Caco-2 (cell line): ENCODE measurements at regions not wholly inside any gene's neighbourhood (a gene's known extent, or its start where the extent isn't known, plus 50 kb on each side); places are given as distances from the start of the nearest gene placed in this dataset.
A peak's percentile ranks its signal among the peaks of the same experiment; 100 is the strongest.

Source experiments
- BruUV-seq: library from RNA; stranded (reverse); fragments of 400-500 nt; replicated peaks from 2 replicates; lab custom pipeline; 2021; lab: Mats Ljungman, UMichigan
- CTCF ChIA-PET: fragments of 300-600 bp; sonication (Branson Sonifier 250); formaldehyde crosslinking; loops from one replicate; lab custom pipeline; 2022; ENCODE audit warnings: antibody characterized with exemption; lab: Charles Lee
- POLR2A ChIA-PET: fragments of 300-600 bp; sonication (Branson Sonifier 250); formaldehyde crosslinking; loops from one replicate; lab custom pipeline; 2022; ENCODE audit warnings: antibody characterized with exemption; lab: Charles Lee
- DNase-seq, 2 experiments: peaks; one replicate each; pipeline versions ENCODE4 v3.0.0 to v3.0.0-alpha.2; 2020 to 2022
- H3K27me3 ChIP-seq: replicated peaks from 2 replicates; pipeline ENCODE4 v1.6.0; 2011; ENCODE audit warnings: low read length; ENCODE audit not compliant: control insufficient read depth, insufficient read depth
- H3K36me3 ChIP-seq: 2 replicates; pipeline ENCODE4 v1.5.1; 2011; ENCODE audit warnings: low read length; ENCODE audit not compliant: control insufficient read depth, insufficient read depth
- H3K4me1 ChIP-seq: fragments of 250-450 bp; sonication (Bioruptor Pico); 2 replicates; pipeline ENCODE4 v1.5.1; 2020; ENCODE audit warnings: mild to moderate bottlenecking
- H3K4me3 ChIP-seq: 2 replicates; pipeline ENCODE4 v1.5.1; 2011; ENCODE audit warnings: low read depth, mild to moderate bottlenecking, control low read depth, low read length
- H3K9me3 ChIP-seq: fragments of 250-450 bp; sonication (Bioruptor Pico); 2 replicates; pipeline ENCODE4 v1.5.1; 2020; ENCODE audit warnings: mild to moderate bottlenecking, moderate library complexity
- H3K27ac Mint-ChIP-seq: one replicate; pipeline ENCODE4 v1.8.0; 2022; ENCODE audit warnings: mixed read lengths; ENCODE audit not compliant: unreplicated experiment
- H3K27me3 Mint-ChIP-seq: one replicate; pipeline ENCODE4 v1.8.0; 2022; ENCODE audit warnings: mixed read lengths; ENCODE audit not compliant: insufficient read depth, unreplicated experiment
- H3K36me3 Mint-ChIP-seq: one replicate; pipeline ENCODE4 v1.8.0; 2022; ENCODE audit warnings: mild to moderate bottlenecking, mixed read lengths; ENCODE audit not compliant: insufficient read depth, unreplicated experiment
- H3K4me1 Mint-ChIP-seq: one replicate; pipeline ENCODE4 v1.8.0; 2022; ENCODE audit warnings: low read depth, mixed read lengths; ENCODE audit not compliant: unreplicated experiment
- H3K4me3 Mint-ChIP-seq: one replicate; pipeline ENCODE4 v1.8.0; 2022; ENCODE audit warnings: mild to moderate bottlenecking, moderate library complexity, mixed read lengths; ENCODE audit not compliant: unreplicated experiment
- H3K9me3 Mint-ChIP-seq: one replicate; pipeline ENCODE4 v1.8.0; 2022; ENCODE audit warnings: mixed read lengths; ENCODE audit not compliant: unreplicated experiment
- intact Hi-C: fragments of 100-400 bp; cut with micrococcal nuclease; formaldehyde crosslinking; loops from one replicate; pipeline ENCODE4 v1.10.0; 2022; ENCODE audit not compliant: unreplicated experiment
- TF ChIP-seq, protein P1 (sequence below), 2 experiments: fragments of 200-600 bp in 1 of 2; IDR thresholded peaks; 1 replicate in 1 of 2; 2 replicates in 1 of 2; pipeline versions ENCODE4 v1.5.1 to v1.8.0; 2011 to 2022; ENCODE audit warnings: antibody characterized with exemption in 1 of 2, control low read depth in 1 of 2, inconsistent platforms in 1 of 2, low read depth in 1 of 2, low read length in 1 of 2, mild to moderate bottlenecking in 1 of 2, moderate library complexity in 1 of 2; ENCODE audit not compliant: insufficient read depth in 1 of 2, severe bottlenecking in 1 of 2, unreplicated experiment in 1 of 2

DNA sequence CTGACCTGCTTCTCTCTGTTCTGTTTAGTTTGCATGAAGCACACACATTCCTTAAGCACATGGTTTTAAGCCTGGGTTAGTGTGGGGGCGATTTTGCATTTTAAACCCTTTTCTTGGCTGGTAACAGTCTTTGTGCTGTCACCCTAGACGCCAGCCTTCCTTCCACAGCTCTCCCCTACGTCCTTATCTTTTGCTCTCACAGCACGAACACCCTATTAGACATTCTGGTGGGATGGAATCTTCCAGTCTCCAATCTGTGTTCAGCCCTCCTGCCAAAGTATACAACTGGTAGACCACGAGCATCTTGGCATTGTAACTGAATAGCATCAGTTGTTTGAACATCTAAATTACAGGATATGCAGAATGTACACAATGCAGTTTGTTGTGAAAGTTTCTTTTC, 316.9 kb upstream of the IRX2 start:
- H3K4me3 ChIP-seq, result no peak overlapping the region
- peak overlapping the region; percentile 37 for H3K27ac Mint-ChIP-seq
- no TSS peak for BruUV-seq
- H3K4me3 Mint-ChIP-seq, result no peak overlapping the region
- H3K9me3 ChIP-seq, result peaks cover 9% of the 10 kb centered on the region; the same call in 1 of the 2 replicates
- H3K36me3 ChIP-seq, result no peaks in the 10 kb centered on the region
- ChIA-PET POLR2A (no interaction called here), CTCF (no interaction called here)
- TF ChIP-seq, protein P1, sequence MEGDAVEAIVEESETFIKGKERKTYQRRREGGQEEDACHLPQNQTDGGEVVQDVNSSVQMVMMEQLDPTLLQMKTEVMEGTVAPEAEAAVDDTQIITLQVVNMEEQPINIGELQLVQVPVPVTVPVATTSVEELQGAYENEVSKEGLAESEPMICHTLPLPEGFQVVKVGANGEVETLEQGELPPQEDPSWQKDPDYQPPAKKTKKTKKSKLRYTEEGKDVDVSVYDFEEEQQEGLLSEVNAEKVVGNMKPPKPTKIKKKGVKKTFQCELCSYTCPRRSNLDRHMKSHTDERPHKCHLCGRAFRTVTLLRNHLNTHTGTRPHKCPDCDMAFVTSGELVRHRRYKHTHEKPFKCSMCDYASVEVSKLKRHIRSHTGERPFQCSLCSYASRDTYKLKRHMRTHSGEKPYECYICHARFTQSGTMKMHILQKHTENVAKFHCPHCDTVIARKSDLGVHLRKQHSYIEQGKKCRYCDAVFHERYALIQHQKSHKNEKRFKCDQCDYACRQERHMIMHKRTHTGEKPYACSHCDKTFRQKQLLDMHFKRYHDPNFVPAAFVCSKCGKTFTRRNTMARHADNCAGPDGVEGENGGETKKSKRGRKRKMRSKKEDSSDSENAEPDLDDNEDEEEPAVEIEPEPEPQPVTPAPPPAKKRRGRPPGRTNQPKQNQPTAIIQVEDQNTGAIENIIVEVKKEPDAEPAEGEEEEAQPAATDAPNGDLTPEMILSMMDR (IDR thresholded peaks at IDR 0.05; ENCODE audit: insufficient read depth in 1 of 2, low read depth in 1 of 2, low read length in 1 of 2, severe bottlenecking in 1 of 2, unreplicated experiment in 1 of 2), result no peak
- H3K27me3 ChIP-seq, result no peaks in the 10 kb centered on the region
- no peaks in the 10 kb centered on the region for H3K4me1 Mint-ChIP-seq
- no peaks in the 10 kb centered on the region for H3K36me3 Mint-ChIP-seq
- intact Hi-C loops, result no loop called here
- DNase-seq, result no peak
- peaks cover 18% of the 10 kb centered on the region for H3K9me3 Mint-ChIP-seq
- no peaks in the 10 kb centered on the region for H3K27me3 Mint-ChIP-seq
- no peaks in the 10 kb centered on the region for H3K4me1 ChIP-seq

DNA sequence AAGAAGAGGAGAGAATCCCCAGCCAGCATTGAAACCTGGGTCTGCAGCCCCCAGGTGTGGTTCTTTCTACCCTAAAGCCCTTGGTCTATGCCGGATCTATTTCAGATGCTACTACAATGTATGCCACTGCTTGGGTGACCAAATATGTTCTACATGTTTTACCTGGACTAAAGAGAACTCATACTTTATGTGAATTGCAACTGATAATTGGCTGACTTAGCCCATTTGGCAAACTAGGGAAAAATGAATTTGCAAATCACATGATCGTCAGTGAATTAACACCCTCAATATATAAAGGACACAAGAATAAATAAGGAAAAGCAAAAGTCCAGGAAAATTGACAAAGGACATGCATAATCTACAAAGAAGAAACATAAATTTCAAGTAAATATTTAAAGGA, 308.8 kb upstream of the IRX2 start:
- ChIA-PET POLR2A (no interaction called here), CTCF (no interaction called here)
- Mint-ChIP-seq H3K4me3 (no peak overlapping the region), H3K36me3 (no peaks in the 10 kb centered on the region), H3K27me3 (no peaks in the 10 kb centered on the region), H3K27ac (no peak overlapping the region), H3K4me1 (no peaks in the 10 kb centered on the region), H3K9me3 (no peaks in the 10 kb centered on the region)
- no peak for DNase-seq
- H3K36me3 ChIP-seq, result no peaks in the 10 kb centered on the region
- intact Hi-C loops, result no loop called here
- H3K27me3 ChIP-seq, result no peaks in the 10 kb centered on the region
- BruUV-seq, result no TSS peak
- TF ChIP-seq, protein P1 (IDR thresholded peaks at IDR 0.05; ENCODE audit: insufficient read depth in 1 of 2, low read depth in 1 of 2, low read length in 1 of 2, severe bottlenecking in 1 of 2, unreplicated experiment in 1 of 2), result no peak
- H3K4me1 ChIP-seq, result no peaks in the 10 kb centered on the region
- no peak overlapping the region for H3K4me3 ChIP-seq
- H3K9me3 ChIP-seq, result 0 out of 2 replicates have a peak, but pooled peaks cover 4% of the 10 kb centered on the region

DNA sequence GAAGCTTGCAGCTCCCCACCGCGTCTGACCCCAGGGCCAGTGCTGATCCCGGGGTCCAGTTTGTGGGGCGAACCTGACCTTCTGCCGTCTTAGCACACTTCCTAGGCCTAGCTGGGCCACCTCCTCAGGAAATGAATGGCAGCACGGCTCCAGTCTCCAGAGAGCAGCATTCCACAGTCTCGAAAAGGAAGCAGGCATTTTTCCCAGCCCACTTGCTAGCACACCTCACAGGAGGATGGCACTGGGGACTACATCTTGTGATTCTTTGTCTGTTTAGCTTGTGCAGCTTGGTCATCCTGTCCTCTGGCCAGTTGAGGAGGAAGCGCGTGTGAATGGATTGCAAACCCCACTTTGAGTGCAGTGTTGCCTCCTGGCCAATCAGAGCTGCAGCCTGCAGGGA, 308.0 kb upstream of the IRX2 start:
- intact Hi-C loops, result no loop called here
- no peak overlapping the region for H3K27ac Mint-ChIP-seq
- H3K4me3 ChIP-seq, result no peak overlapping the region
- H3K36me3 Mint-ChIP-seq, result no peaks in the 10 kb centered on the region
- no peak for DNase-seq
- no peaks in the 10 kb centered on the region for H3K4me1 Mint-ChIP-seq
- TF ChIP-seq, protein P1 (IDR thresholded peaks at IDR 0.05; ENCODE audit: insufficient read depth in 1 of 2, low read depth in 1 of 2, low read length in 1 of 2, severe bottlenecking in 1 of 2, unreplicated experiment in 1 of 2), result no peak
- BruUV-seq, result no TSS peak
- H3K4me1 ChIP-seq, result no peaks in the 10 kb centered on the region
- no peak overlapping the region for H3K4me3 Mint-ChIP-seq
- H3K27me3 ChIP-seq, result no peaks in the 10 kb centered on the region
- H3K9me3 Mint-ChIP-seq, result no peaks in the 10 kb centered on the region
- H3K36me3 ChIP-seq, result no peaks in the 10 kb centered on the region
- H3K27me3 Mint-ChIP-seq, result no peaks in the 10 kb centered on the region
- CTCF ChIA-PET, result no interaction called here
- 0 out of 2 replicates have a peak, but pooled peaks cover 4% of the 10 kb centered on the region for H3K9me3 ChIP-seq
- POLR2A ChIA-PET, result no interaction called here
